WTC11 (cell line): ENCODE measurements at regions not wholly inside any gene's neighbourhood (a gene's known extent, or its start where the extent isn't known, plus 50 kb on each side); places are given as distances from the start of the nearest gene placed in this dataset.

Experiments used
- ATAC-seq: fragments of 200-7000 bp; cut with Tn5 transposase; 2 replicates; pipeline ENCODE4 v1.10.0; 2021; ENCODE audit warnings: mild to moderate bottlenecking, moderate library complexity
- CTCF ChIA-PET: fragments of 300-600 bp; sonication (Branson Sonifier 250); formaldehyde crosslinking; loops from one replicate; lab custom pipeline; 2021; ENCODE audit warnings: antibody characterized with exemption; lab: Charles Lee
- POLR2A ChIA-PET: fragments of 350-600 bp; sonication (Branson Sonifier 250); formaldehyde crosslinking; loops from one replicate; lab custom pipeline; 2021; ENCODE audit warnings: antibody characterized with exemption; lab: Charles Lee
- DNase-seq: peaks from one replicate; pipeline ENCODE4 v3.0.0; 2021; ENCODE audit warnings: low spot score
- H3K27ac Mint-ChIP-seq: 2 replicates; pipeline ENCODE4 v1.8.0; 2021; ENCODE audit warnings: mixed read lengths
- H3K27me3 Mint-ChIP-seq: 2 replicates; pipeline ENCODE4 v1.8.0; 2021; ENCODE audit warnings: low read depth, mild to moderate bottlenecking, moderate library complexity, mixed read lengths
- H3K36me3 Mint-ChIP-seq: 2 replicates; pipeline ENCODE4 v1.8.0; 2021; ENCODE audit warnings: mixed read lengths
- H3K4me1 Mint-ChIP-seq: 2 replicates; pipeline ENCODE4 v1.8.0; 2022; ENCODE audit warnings: mixed read lengths
- H3K4me3 Mint-ChIP-seq: 2 replicates; pipeline ENCODE4 v1.8.0; 2021; ENCODE audit warnings: mild to moderate bottlenecking, moderate library complexity, mixed read lengths
- H3K9me3 Mint-ChIP-seq: 2 replicates; pipeline ENCODE4 v1.8.0; 2021; ENCODE audit warnings: mixed read lengths
- AR ChIP-seq: fragments of 250-450 bp; sonication (Bioruptor Pico); IDR thresholded peaks from 2 replicates; pipeline ENCODE4 v1.9.0; 2021; ENCODE audit warnings: mild to moderate bottlenecking
- ATF1 ChIP-seq: sonication (generic); formaldehyde crosslinking; IDR thresholded peaks from 2 replicates; pipeline ENCODE4 v1.8.1; 2023; ENCODE audit warnings: mild to moderate bottlenecking, moderate library complexity, missing genetic modification reagents
- CDX4 ChIP-seq: fragments of 250-450 bp; sonication (Bioruptor Pico); IDR thresholded peaks from 2 replicates; pipeline ENCODE4 v1.9.0; 2021; ENCODE audit warnings: moderate library complexity, mild to moderate bottlenecking, inconsistent platforms, borderline replicate concordance
- CREB1 ChIP-seq: sonication (generic); formaldehyde crosslinking; IDR thresholded peaks from 2 replicates; pipeline ENCODE4 v1.8.0; 2023; ENCODE audit warnings: mild to moderate bottlenecking, missing genetic modification reagents
- E2F1 ChIP-seq: sonication (generic); formaldehyde crosslinking; IDR thresholded peaks from 2 replicates; pipeline ENCODE4 v1.8.0; 2022; ENCODE audit warnings: mild to moderate bottlenecking, missing genetic modification reagents
- E2F5 ChIP-seq: sonication (generic); formaldehyde crosslinking; IDR thresholded peaks from 2 replicates; pipeline ENCODE4 v1.8.1; 2022; ENCODE audit warnings: mild to moderate bottlenecking, moderate library complexity, missing genetic modification reagents
- ELF4 ChIP-seq: sonication (generic); formaldehyde crosslinking; IDR thresholded peaks from 2 replicates; pipeline ENCODE4 v1.8.1; 2022; ENCODE audit warnings: low read depth, mild to moderate bottlenecking, moderate library complexity, missing genetic modification reagents
- FOXK1 ChIP-seq: sonication (generic); formaldehyde crosslinking; IDR thresholded peaks from 2 replicates; pipeline ENCODE4 v1.8.0; 2022; ENCODE audit warnings: mild to moderate bottlenecking, moderate library complexity, missing genetic modification reagents
- FOXP1 ChIP-seq: sonication (generic); formaldehyde crosslinking; IDR thresholded peaks from 2 replicates; pipeline ENCODE4 v1.8.0; 2022; ENCODE audit warnings: missing genetic modification reagents, mild to moderate bottlenecking, moderate library complexity, borderline replicate concordance
- GTF2I ChIP-seq: fragments of 250-450 bp; sonication (Bioruptor Pico); conservative IDR thresholded peaks from 2 replicates; pipeline ENCODE4 v1.4.0; 2021; ENCODE audit warnings: mild to moderate bottlenecking
- JAZF1 ChIP-seq: fragments of 250-450 bp; sonication (Bioruptor Pico); IDR thresholded peaks from 2 replicates; pipeline ENCODE4 v1.9.0; 2021; ENCODE audit warnings: moderate library complexity, mild to moderate bottlenecking, inconsistent platforms
- JUN ChIP-seq: sonication (generic); formaldehyde crosslinking; IDR thresholded peaks from 2 replicates; pipeline ENCODE4 v1.8.0; 2023; ENCODE audit warnings: mild to moderate bottlenecking, missing genetic modification reagents
- KAT7 ChIP-seq: sonication (generic); formaldehyde crosslinking; IDR thresholded peaks from 2 replicates; pipeline ENCODE4 v1.8.1; 2023; ENCODE audit warnings: missing genetic modification reagents, mild to moderate bottlenecking, borderline replicate concordance
- MAX ChIP-seq: sonication (generic); formaldehyde crosslinking; IDR thresholded peaks from 2 replicates; pipeline ENCODE4 v1.8.0; 2022; ENCODE audit warnings: mild to moderate bottlenecking, missing genetic modification reagents
- MXD4 ChIP-seq: fragments of 250-450 bp; sonication (Bioruptor Pico); IDR thresholded peaks from 2 replicates; pipeline ENCODE4 v1.8.0; 2021; ENCODE audit warnings: mild to moderate bottlenecking, moderate library complexity, borderline replicate concordance
- PRDM15 ChIP-seq: sonication (generic); formaldehyde crosslinking; IDR thresholded peaks from 2 replicates; pipeline ENCODE4 v1.8.0; 2022; ENCODE audit warnings: missing genetic modification reagents
- TEAD4 ChIP-seq: sonication (generic); formaldehyde crosslinking; IDR thresholded peaks from 2 replicates; pipeline ENCODE4 v1.8.0; 2022; ENCODE audit warnings: mild to moderate bottlenecking, missing genetic modification reagents
- USF2 ChIP-seq: sonication (generic); formaldehyde crosslinking; IDR thresholded peaks from 2 replicates; pipeline ENCODE4 v1.8.1; 2023; ENCODE audit warnings: mild to moderate bottlenecking, missing genetic modification reagents, moderate library complexity
- ZNF281 ChIP-seq: sonication (generic); formaldehyde crosslinking; IDR thresholded peaks from 2 replicates; pipeline ENCODE4 v1.8.0; 2023; ENCODE audit warnings: mild to moderate bottlenecking, missing genetic modification reagents
- ZNF317 ChIP-seq: sonication (generic); formaldehyde crosslinking; IDR thresholded peaks from 2 replicates; pipeline ENCODE4 v1.8.1; 2023; ENCODE audit warnings: low read depth, mild to moderate bottlenecking, moderate library complexity, missing genetic modification reagents, borderline replicate concordance
- ZNF416 ChIP-seq: fragments of 250-450 bp; sonication (Bioruptor Pico); IDR thresholded peaks from 2 replicates; pipeline ENCODE4 v1.9.0; 2021; ENCODE audit warnings: mild to moderate bottlenecking, inconsistent platforms

- TF ChIP-seq KAT7 (CRISPR knock-in tag), result no peak
- TF ChIP-seq FOXP1, result no peak
- no peak for TF ChIP-seq ZNF281 (CRISPR knock-in tag)
These were observed 300.8 kb downstream of the DTHD1 start (continued) for GRCh38 chr4:36582198-36582597.

- peaks cover 51% of the 10 kb centered on the region for H3K36me3 Mint-ChIP-seq
- ChIA-PET POLR2A (no interaction called here), CTCF (no interaction called here)
- H3K4me1 Mint-ChIP-seq, result no peaks in the 10 kb centered on the region
- no peak overlapping the region for H3K27ac Mint-ChIP-seq
- H3K4me3 Mint-ChIP-seq, result no peak overlapping the region
- peaks cover 54% of the 10 kb centered on the region for H3K9me3 Mint-ChIP-seq
- ATAC-seq, result no peak
- no peak for DNase-seq
- H3K27me3 Mint-ChIP-seq, result no peaks in the 10 kb centered on the region; the same call in 1 of the 2 replicates
- no peak for TF ChIP-seq PRDM15 (CRISPR knock-in tag)
These were observed 306.6 kb downstream of the DTHD1 start for GRCh38 chr4:36587909-36588472.

- Mint-ChIP-seq H3K4me1 (no peaks in the 10 kb centered on the region), H3K9me3 (peaks cover 57% of the 10 kb centered on the region), H3K4me3 (no peak overlapping the region), H3K36me3 (peaks cover 51% of the 10 kb centered on the region), H3K27me3 (no peaks in the 10 kb centered on the region; the same call in 1 of the 2 replicates), H3K27ac (no peak overlapping the region)
- no peak for DNase-seq
- CTCF ChIA-PET, result no interaction called here
- POLR2A ChIA-PET, result no interaction called here
- no peak for ATAC-seq
- no peak for TF ChIP-seq ELF4 (CRISPR knock-in tag)
- TF ChIP-seq AR (CRISPR knock-in tag), result no peak
- no peak for TF ChIP-seq CDX4
- no peak for TF ChIP-seq MXD4 (CRISPR knock-in tag)
- TF ChIP-seq FOXK1 (CRISPR knock-in tag), result no peak
- no peak for TF ChIP-seq MAX (CRISPR knock-in tag)
- no peak for TF ChIP-seq E2F1 (CRISPR knock-in tag)
- no peak for TF ChIP-seq JAZF1 (CRISPR knock-in tag)
- TF ChIP-seq ATF1 (CRISPR knock-in tag), result no peak
- TF ChIP-seq JUN (CRISPR knock-in tag), result no peak
- no peak for TF ChIP-seq GTF2I
- TF ChIP-seq E2F5 (CRISPR knock-in tag), result no peak
- TF ChIP-seq ZNF416 (CRISPR knock-in tag), result no peak
- TF ChIP-seq CREB1 (CRISPR knock-in tag), result no peak
- no peak for TF ChIP-seq ZNF317
- no peak for TF ChIP-seq USF2 (CRISPR knock-in tag)
- no peak for TF ChIP-seq TEAD4 (CRISPR knock-in tag)
These were observed 308.9 kb downstream of the DTHD1 start for GRCh38 chr4:36590343-36590742.
